Fibroblast of villous mesenchyme (primary cell): ENCODE measurements at regions not wholly inside any gene's neighbourhood (a gene's known extent, or its start where the extent isn't known, plus 50 kb on each side); places are given as distances from the start of the nearest gene placed in this dataset.

ENCODE experiments used
- DNase-seq: peaks from one replicate; pipeline ENCODE4 v3.0.0-alpha.2; 2010; ENCODE audit warnings: low read depth
- H3K4me3 ChIP-seq: 2 replicates; pipeline ENCODE4 v1.5.1; 2011; ENCODE audit warnings: low read depth, mild to moderate bottlenecking, low read length
- CTCF ChIP-seq: IDR thresholded peaks from 2 replicates; pipeline ENCODE4 v1.5.1; 2012; ENCODE audit warnings: low read depth, mild to moderate bottlenecking, low read length; ENCODE audit not compliant: insufficient read depth

- no peak for DNase-seq
Observed at GRCh38 chr7:25321424-25321823, 93.1 kb upstream of the NPVF start.

DNA sequence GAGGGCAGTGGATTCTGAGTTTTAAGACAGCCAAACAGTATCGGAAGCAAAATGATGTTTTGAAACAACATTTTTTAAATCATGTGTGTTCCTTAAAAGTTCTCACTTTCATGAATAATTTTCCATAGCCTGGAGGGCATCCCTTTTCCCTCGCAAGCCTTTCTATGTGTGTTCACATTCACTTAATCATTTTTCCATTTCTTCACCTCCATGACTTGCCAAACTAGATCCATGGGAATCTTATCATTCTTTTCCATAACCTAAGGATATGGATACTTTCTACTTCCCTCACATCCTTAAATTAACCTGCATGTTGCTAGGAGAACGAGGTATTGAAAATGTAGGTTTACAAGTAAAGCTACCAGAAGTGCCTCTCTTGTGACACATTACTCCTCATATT lies 94.2 kb upstream of the NPVF start:
- no peak overlapping the region for H3K4me3 ChIP-seq
- no peak for DNase-seq
- no peak for TF ChIP-seq CTCF

More at GRCh38 chr7:25321424-25321823, 93.1 kb upstream of the NPVF start:
- no peak for TF ChIP-seq CTCF
- H3K4me3 ChIP-seq, result no peak overlapping the region

DNA sequence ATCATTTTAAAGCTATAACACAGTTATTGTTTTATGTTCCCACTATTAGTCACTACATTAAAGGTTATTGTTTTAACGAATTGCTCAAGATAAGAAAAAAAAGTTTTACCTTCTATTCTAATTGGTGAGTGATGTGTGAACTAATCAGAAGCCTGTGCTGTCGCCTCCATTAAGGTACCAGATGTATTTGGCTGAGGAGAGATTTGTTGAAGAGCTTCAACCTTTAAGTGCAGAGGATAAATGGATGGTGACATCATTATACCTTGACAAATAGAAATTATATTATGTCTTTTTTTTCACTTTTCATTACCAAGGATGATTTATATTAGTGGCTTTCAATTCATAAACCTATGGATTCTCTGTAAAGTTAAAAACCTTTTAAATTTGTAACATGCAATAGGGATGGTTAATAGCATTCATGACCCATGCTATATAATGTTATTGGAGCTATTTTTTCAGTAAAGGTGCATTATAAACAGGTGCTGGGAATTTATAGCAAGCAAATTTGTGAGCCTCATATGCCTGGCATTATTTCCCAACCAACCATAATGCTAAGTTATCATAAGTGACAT lies 97.0 kb upstream of the NPVF start:
- no peak for DNase-seq
- no peak overlapping the region for H3K4me3 ChIP-seq
- TF ChIP-seq CTCF, result no peak

DNA sequence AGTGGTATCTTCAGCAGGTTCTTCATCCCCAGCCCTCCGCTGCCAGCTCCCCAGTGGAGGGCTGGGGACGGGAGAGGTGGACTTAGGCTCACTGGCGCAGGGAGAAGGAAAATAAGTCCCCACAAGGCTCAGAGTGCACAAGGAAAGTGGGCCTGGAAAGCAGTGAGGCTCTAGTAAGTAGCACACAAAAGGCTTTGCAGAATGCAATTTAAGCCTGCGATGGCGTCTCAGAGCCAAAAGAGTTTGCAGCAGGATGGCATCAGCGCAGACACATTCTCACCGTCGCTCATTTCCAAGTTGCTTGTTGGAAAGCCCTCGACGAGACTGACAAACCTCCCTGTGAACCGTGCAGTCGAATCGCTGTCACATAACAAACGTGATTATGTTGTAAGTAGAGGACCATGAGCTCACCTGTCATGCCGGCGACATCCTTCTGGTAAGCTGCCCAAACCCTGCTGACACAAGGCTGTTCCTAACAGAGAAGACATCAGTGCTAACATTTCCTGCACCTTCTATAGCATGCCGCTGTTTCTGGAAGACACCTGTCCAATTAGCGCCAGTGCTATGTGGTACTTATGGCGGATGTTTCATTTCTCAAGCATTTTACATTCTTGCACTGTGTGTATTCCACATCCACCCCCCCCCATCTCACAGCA lies 98.3 kb upstream of the NPVF start:
- H3K4me3 ChIP-seq, result no peak overlapping the region
- DNase-seq, result no peak
- TF ChIP-seq CTCF, result no peak

DNA sequence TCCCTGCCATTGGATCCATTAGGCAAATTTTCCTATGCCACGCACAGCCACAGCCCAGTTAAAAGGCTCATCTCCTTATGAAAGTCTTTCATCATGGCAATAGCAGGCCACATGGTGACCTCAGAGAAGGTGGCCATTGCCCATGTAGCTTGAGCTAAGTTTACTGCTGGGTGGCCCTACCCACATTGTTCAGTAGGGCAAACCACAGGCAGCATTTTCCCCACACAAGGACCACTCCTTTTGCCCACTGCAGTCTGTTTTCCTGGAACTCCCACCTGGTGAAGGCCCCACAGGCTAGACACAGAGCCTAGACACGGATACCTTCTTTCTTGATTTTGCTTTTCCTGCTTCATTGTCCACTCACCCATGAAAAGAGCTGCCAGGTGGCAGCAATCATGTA lies 101.5 kb upstream of the NPVF start:
- no peak for DNase-seq
- H3K4me3 ChIP-seq, result no peak overlapping the region
- TF ChIP-seq CTCF, result no peak

- no peak for TF ChIP-seq CTCF
- H3K4me3 ChIP-seq, result no peak overlapping the region
- DNase-seq, result no peak
Observed at GRCh38 chr7:25333296-25333928, 105.1 kb upstream of the NPVF start.
